HCT116 (cell line): ENCODE measurements at regions not wholly inside any gene's neighbourhood (a gene's known extent, or its start where the extent isn't known, plus 50 kb on each side); places are given as distances from the start of the nearest gene placed in this dataset.

Experiments
- ATAC-seq: fragments of 200-7000 bp; cut with Tn5 transposase; 2 replicates; pipeline ENCODE4 v1.9.1; 2020; ENCODE audit warnings: mild to moderate bottlenecking, moderate library complexity
- BruUV-seq: library from RNA; stranded (reverse); fragments of 400-500 nt; replicated peaks from 2 replicates; lab custom pipeline; 2021; lab: Mats Ljungman, UMichigan
- CTCF ChIA-PET: fragments of 300-600 bp; sonication (Branson Sonifier 250); formaldehyde crosslinking; loops from one replicate; lab custom pipeline; 2021; ENCODE audit warnings: antibody characterized with exemption; lab: Charles Lee
- POLR2A ChIA-PET: fragments of 300-600, 350-600 bp; sonication (Branson Sonifier 250); formaldehyde crosslinking; loops from one replicate; lab custom pipeline; 2021; ENCODE audit warnings: antibody characterized with exemption; lab: Charles Lee
- RAD21 ChIA-PET, 2 experiments: fragments of 300-600 bp; sonication (Branson Sonifier 250); formaldehyde crosslinking; loops; one replicate each; lab custom pipeline; 2023; ENCODE audit warnings: low total read pairs in 2 of 2; ENCODE audit not compliant: uncharacterized antibody in 2 of 2, unreplicated experiment in 2 of 2, low non-redundant PET in 1 of 2; lab: Charles Lee
- DNase-seq: peaks from one replicate; pipeline ENCODE4 v3.0.0-alpha.2; 2010; ENCODE audit warnings: low read depth, low spot score
- H2AFZ ChIP-seq: fragments of 200-600 bp; shearing (Covaris generic), sonication (generic); 2 replicates; pipeline ENCODE4 v1.6.1; 2017; ENCODE audit warnings: low read depth, mixed run types, mixed read lengths, antibody characterized with exemption, low read length; ENCODE audit not compliant: poor library complexity, severe bottlenecking
- H3K27ac ChIP-seq: 2 replicates; pipeline ENCODE4 v1.5.1; 2012; ENCODE audit warnings: low read depth, low read length
- H3K27me3 ChIP-seq: fragments of 200-600 bp; sonication (generic); 2 replicates; pipeline ENCODE4 v1.6.1; 2016; ENCODE audit warnings: mixed run types, low read length, mixed read lengths; ENCODE audit not compliant: insufficient read depth
- H3K36me3 ChIP-seq, 2 experiments: fragments of 200-500 bp in 1 of 2; fragments of 200-600 bp in 1 of 2; sonication (Bioruptor generic) in 1 of 2; sonication (generic) in 1 of 2; 2 replicates each; pipeline versions ENCODE4 v1.5.1 to v1.6.1; 2014 to 2016; ENCODE audit warnings: low read length in 2 of 2, inconsistent platforms in 1 of 2, mixed read lengths in 1 of 2, mixed run types in 1 of 2; ENCODE audit not compliant: insufficient read depth in 2 of 2, control insufficient read depth in 1 of 2
- H3K4me1 ChIP-seq, 2 experiments: fragments of 200-600 bp in 1 of 2; sonication (generic) in 1 of 2; 2 replicates each; pipeline versions ENCODE4 v1.5.1 to v1.6.1; 2012 to 2017; ENCODE audit warnings: low read length in 2 of 2, inconsistent platforms in 1 of 2, mild to moderate bottlenecking in 1 of 2, mixed read lengths in 1 of 2, mixed run types in 1 of 2, moderate library complexity in 1 of 2; ENCODE audit not compliant: insufficient read depth in 2 of 2, control insufficient read depth in 1 of 2
- H3K4me2 ChIP-seq: fragments of 200-600 bp; sonication (generic); 2 replicates; pipeline ENCODE4 v1.6.1; 2017; ENCODE audit warnings: mixed run types, low read length, mixed read lengths
- H3K4me3 ChIP-seq, 2 experiments: fragments of 200-600 bp in 1 of 2; sonication (generic) in 1 of 2; replicated peaks in 1 of 2; 2 replicates each; pipeline ENCODE4 v1.5.1; 2011 to 2016; ENCODE audit warnings: low read length in 2 of 2, control low read depth in 1 of 2, low read depth in 1 of 2, mild to moderate bottlenecking in 1 of 2, mixed read lengths in 1 of 2, mixed run types in 1 of 2
- H3K79me2 ChIP-seq: fragments of 200-600 bp; sonication (generic); 2 replicates; pipeline ENCODE4 v1.6.1; 2017; ENCODE audit warnings: mild to moderate bottlenecking, mixed run types, low read length, moderate library complexity, mixed read lengths; ENCODE audit not compliant: insufficient read depth
- H3K9ac ChIP-seq: fragments of 200-600 bp; sonication (generic); 2 replicates; pipeline ENCODE4 v1.6.1; 2016; ENCODE audit warnings: low read length, mixed read lengths
- H3K9me2 ChIP-seq: fragments of 200-600 bp; sonication (generic), shearing (Covaris generic); 2 replicates; pipeline ENCODE4 v1.6.1; 2017; ENCODE audit warnings: mixed run types, mild to moderate bottlenecking, moderate library complexity; ENCODE audit not compliant: insufficient read depth
- H3K9me3 ChIP-seq, 2 experiments: fragments of 200-500 bp in 1 of 2; fragments of 200-600 bp in 1 of 2; sonication (Bioruptor generic) in 1 of 2; sonication (generic) in 1 of 2; 2 replicates each; pipeline ENCODE4 v1.6.1; 2014 to 2017; ENCODE audit warnings: low read length in 2 of 2, mixed read lengths in 2 of 2, inconsistent platforms in 1 of 2, low read depth in 1 of 2, mild to moderate bottlenecking in 1 of 2, mixed run types in 1 of 2, moderate library complexity in 1 of 2; ENCODE audit not compliant: control insufficient read depth in 1 of 2, insufficient read depth in 1 of 2
- H4K20me1 ChIP-seq: fragments of 200-600 bp; sonication (generic), shearing (Covaris generic); 2 replicates; pipeline ENCODE4 v1.6.1; 2017; ENCODE audit warnings: mixed run types, mild to moderate bottlenecking, moderate library complexity; ENCODE audit not compliant: insufficient read depth
- CBX3 ChIP-seq: IDR thresholded peaks from 2 replicates; pipeline ENCODE4 v1.6.1; 2012; ENCODE audit warnings: low read depth
- CEBPB ChIP-seq: IDR thresholded peaks from 2 replicates; pipeline ENCODE4 v1.6.1; 2012; ENCODE audit warnings: low read depth
- EGR1 ChIP-seq: IDR thresholded peaks from 2 replicates; pipeline ENCODE4 v1.6.1; 2012; ENCODE audit warnings: low read depth
- ELF1 ChIP-seq: IDR thresholded peaks from 2 replicates; pipeline ENCODE4 v1.6.1; 2012; ENCODE audit warnings: low read depth, borderline replicate concordance
- EZH2 ChIP-seq: fragments of 200-600 bp; sonication (generic); IDR thresholded peaks from 2 replicates; pipeline ENCODE4 v1.6.1; 2017; ENCODE audit warnings: antibody characterized with exemption, mixed run types
- EZH2phosphoT487 ChIP-seq: fragments of 200-600 bp; IDR thresholded peaks from 2 replicates; pipeline ENCODE4 v1.6.1; 2018; ENCODE audit warnings: antibody characterized with exemption, borderline replicate concordance
- FOSL1 ChIP-seq: IDR thresholded peaks from 2 replicates; pipeline ENCODE4 v1.6.1; 2012; ENCODE audit warnings: low read depth
- JUND ChIP-seq: IDR thresholded peaks from 2 replicates; pipeline ENCODE4 v1.6.1; 2012
- POLR2AphosphoS5 ChIP-seq: IDR thresholded peaks from 2 replicates; pipeline ENCODE4 v1.6.1; 2011; ENCODE audit warnings: mild to moderate bottlenecking, low read depth, low read length, moderate library complexity
- RAD21 ChIP-seq: IDR thresholded peaks from 2 replicates; pipeline ENCODE4 v1.6.1; 2012; ENCODE audit warnings: low read depth, mild to moderate bottlenecking
- SIN3A ChIP-seq: IDR thresholded peaks from 2 replicates; pipeline ENCODE4 v1.6.1; 2012; ENCODE audit warnings: low read depth
- SP1 ChIP-seq: IDR thresholded peaks from 2 replicates; pipeline ENCODE4 v1.6.1; 2012; ENCODE audit warnings: low read depth
- SRF ChIP-seq: IDR thresholded peaks from 2 replicates; pipeline ENCODE4 v1.6.1; 2012; ENCODE audit warnings: low read depth
- TCF7L2 ChIP-seq: IDR thresholded peaks from 2 replicates; pipeline ENCODE4 v1.7.0; 2011; ENCODE audit warnings: borderline replicate concordance, inconsistent platforms; ENCODE audit not compliant: insufficient read depth, insufficient read length; ENCODE audit errors: extremely low read depth
- YY1 ChIP-seq: IDR thresholded peaks from 2 replicates; pipeline ENCODE4 v1.6.1; 2011; ENCODE audit warnings: low read length, low read depth, moderate library complexity, mild to moderate bottlenecking; ENCODE audit not compliant: insufficient replicate concordance; ENCODE audit errors: extremely low read depth
- ZFX ChIP-seq: fragments of 450-650 bp; IDR thresholded peaks from 2 replicates; pipeline ENCODE4 v1.6.1; 2017
- ZNF274 ChIP-seq: fragments of 200-500 bp; sonication (Bioruptor generic); IDR thresholded peaks from 2 replicates; pipeline ENCODE4 v1.6.1; 2014; ENCODE audit warnings: mild to moderate bottlenecking, low read depth, low read length, inconsistent platforms
- intact Hi-C: fragments of 100-400 bp; cut with micrococcal nuclease; formaldehyde crosslinking; loops from 2 replicates; pipeline ENCODE4 v1.10.0; 2022
- TF ChIP-seq, protein P1 (sequence below): IDR thresholded peaks from 2 replicates; pipeline ENCODE4 v1.6.1; 2012
- TF ChIP-seq, protein P2 (sequence below): IDR thresholded peaks from 2 replicates; pipeline ENCODE4 v1.6.1; 2012; ENCODE audit warnings: low read depth

DNA sequence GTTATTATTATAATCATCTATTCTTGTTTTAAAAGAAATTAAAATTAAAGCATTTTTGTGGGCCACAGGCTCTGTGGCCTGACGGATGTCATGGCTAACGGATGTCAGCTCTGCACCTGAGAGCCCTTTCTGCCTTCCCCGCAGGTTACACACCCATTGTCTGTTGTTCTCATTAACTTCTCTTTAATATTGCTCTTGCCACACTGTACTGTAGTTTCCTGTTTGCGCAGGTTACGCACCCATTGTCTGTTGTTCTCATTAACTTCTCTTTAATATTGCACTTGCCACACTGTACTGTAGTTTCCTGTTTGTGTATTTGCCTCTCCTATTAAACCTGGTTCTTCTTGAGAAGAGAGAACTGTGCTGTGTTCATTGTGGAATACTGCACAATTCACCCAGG is 294.4 kb upstream of the PLXNA2 start:
- peaks cover 24% of the 10 kb centered on the region; the same call in 1 of the 2 replicates for H3K27me3 ChIP-seq
- no peak overlapping the region for H3K4me3 ChIP-seq
- ChIA-PET POLR2A (no interaction called here), CTCF (no interaction called here), RAD21 (no interaction called here)
- no peaks in the 10 kb centered on the region for H3K79me2 ChIP-seq
- ATAC-seq (no peak), DNase-seq (no peak)
- H3K9me3 ChIP-seq = no peaks in the 10 kb centered on the region
- H3K36me3 ChIP-seq = no peaks in the 10 kb centered on the region
- H3K4me1 ChIP-seq = no peaks in the 10 kb centered on the region
- H3K27ac ChIP-seq = no peak overlapping the region
- no peak overlapping the region for H3K4me2 ChIP-seq
- intact Hi-C loops = no loop called here
- no peaks in the 10 kb centered on the region for H3K9me2 ChIP-seq
- H4K20me1 ChIP-seq = no peaks in the 10 kb centered on the region
- H2AFZ ChIP-seq = no peak overlapping the region
- no TSS peak for BruUV-seq
- TF ChIP-seq FOSL1 = no peak
- no peak for TF ChIP-seq RAD21
- TF ChIP-seq ZFX = no peak
- no peak for TF ChIP-seq SIN3A
- TF ChIP-seq SP1 = no peak
- no peak for TF ChIP-seq EZH2
- no peak for TF ChIP-seq POLR2AphosphoS5
- TF ChIP-seq YY1 = no peak
- no peak for TF ChIP-seq ELF1
- no peak for TF ChIP-seq CBX3
- no peak for TF ChIP-seq SRF
- H3K9ac ChIP-seq = no peak overlapping the region

DNA sequence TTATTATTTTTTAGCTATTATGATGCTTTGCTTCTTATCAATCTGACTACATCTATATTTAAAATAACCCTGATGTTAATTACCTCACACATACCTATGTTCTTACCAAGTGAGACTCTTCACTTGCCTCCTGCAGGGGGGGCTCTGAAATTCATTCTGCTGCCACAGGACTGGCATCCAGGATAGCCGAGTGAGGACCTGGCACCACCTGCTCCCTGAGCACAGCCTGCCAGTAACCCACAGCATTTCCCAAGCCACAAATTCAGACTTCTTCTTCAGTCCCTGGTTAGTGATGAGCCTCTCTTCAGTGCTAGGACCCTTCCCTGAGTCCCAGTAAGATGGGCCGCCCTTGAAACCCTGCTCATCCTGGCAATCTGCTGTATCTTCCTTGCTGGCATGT is 296.5 kb upstream of the PLXNA2 start:
- Histone ChIP-seq H3K4me1 (no peaks in the 10 kb centered on the region), H3K9me3 (no peaks in the 10 kb centered on the region), H3K79me2 (no peaks in the 10 kb centered on the region), H3K36me3 (no peaks in the 10 kb centered on the region), H4K20me1 (no peaks in the 10 kb centered on the region), H3K9me2 (no peaks in the 10 kb centered on the region), H3K27me3 (peaks cover 24% of the 10 kb centered on the region; the same call in 1 of the 2 replicates), H3K4me2 (no peak overlapping the region), H3K9ac (no peak overlapping the region), H2AFZ (no peak overlapping the region), H3K4me3 (no peak overlapping the region), H3K27ac (no peak overlapping the region)
- ChIA-PET POLR2A (no interaction called here), RAD21 (no interaction called here), CTCF (no interaction called here)
- no TSS peak for BruUV-seq
- DNase-seq = no peak
- intact Hi-C loops = no loop called here
- no peak for ATAC-seq
- TF ChIP-seq EZH2phosphoT487 = no peak
- TF ChIP-seq ZNF274 = no peak
- TF ChIP-seq, protein P1, sequence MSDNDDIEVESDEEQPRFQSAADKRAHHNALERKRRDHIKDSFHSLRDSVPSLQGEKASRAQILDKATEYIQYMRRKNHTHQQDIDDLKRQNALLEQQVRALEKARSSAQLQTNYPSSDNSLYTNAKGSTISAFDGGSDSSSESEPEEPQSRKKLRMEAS = no peak
- TF ChIP-seq JUND = no peak
- no peak for TF ChIP-seq EGR1
- TF ChIP-seq TCF7L2 = no peak
- TF ChIP-seq, protein P2, sequence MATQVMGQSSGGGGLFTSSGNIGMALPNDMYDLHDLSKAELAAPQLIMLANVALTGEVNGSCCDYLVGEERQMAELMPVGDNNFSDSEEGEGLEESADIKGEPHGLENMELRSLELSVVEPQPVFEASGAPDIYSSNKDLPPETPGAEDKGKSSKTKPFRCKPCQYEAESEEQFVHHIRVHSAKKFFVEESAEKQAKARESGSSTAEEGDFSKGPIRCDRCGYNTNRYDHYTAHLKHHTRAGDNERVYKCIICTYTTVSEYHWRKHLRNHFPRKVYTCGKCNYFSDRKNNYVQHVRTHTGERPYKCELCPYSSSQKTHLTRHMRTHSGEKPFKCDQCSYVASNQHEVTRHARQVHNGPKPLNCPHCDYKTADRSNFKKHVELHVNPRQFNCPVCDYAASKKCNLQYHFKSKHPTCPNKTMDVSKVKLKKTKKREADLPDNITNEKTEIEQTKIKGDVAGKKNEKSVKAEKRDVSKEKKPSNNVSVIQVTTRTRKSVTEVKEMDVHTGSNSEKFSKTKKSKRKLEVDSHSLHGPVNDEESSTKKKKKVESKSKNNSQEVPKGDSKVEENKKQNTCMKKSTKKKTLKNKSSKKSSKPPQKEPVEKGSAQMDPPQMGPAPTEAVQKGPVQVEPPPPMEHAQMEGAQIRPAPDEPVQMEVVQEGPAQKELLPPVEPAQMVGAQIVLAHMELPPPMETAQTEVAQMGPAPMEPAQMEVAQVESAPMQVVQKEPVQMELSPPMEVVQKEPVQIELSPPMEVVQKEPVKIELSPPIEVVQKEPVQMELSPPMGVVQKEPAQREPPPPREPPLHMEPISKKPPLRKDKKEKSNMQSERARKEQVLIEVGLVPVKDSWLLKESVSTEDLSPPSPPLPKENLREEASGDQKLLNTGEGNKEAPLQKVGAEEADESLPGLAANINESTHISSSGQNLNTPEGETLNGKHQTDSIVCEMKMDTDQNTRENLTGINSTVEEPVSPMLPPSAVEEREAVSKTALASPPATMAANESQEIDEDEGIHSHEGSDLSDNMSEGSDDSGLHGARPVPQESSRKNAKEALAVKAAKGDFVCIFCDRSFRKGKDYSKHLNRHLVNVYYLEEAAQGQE = no peak
- TF ChIP-seq CEBPB = no peak
- no peak for TF ChIP-seq ELF1
